Upper lobe of right lung (tissue), 1 donor: ENCODE measurements at regions not wholly inside any gene's neighbourhood (a gene's known extent, or its start where the extent isn't known, plus 50 kb on each side); places are given as distances from the start of the nearest gene placed in this dataset.
A peak's percentile ranks its signal among the peaks of the same experiment; 100 is the strongest.

Source experiments
- ATAC-seq: fragments of 200-7000 bp; cut with Tn5 transposase; one replicate; pipeline ENCODE4 v1.9.1; 2020; ENCODE audit warnings: mild to moderate bottlenecking, moderate library complexity
- DNase-seq: peaks from one replicate; pipeline ENCODE4 v3.0.0-alpha.2; 2020
- H3K27ac ChIP-seq: fragments of 200-600 bp; one replicate; pipeline ENCODE4 v1.8.0; 2022
- H3K27me3 ChIP-seq: fragments of 200-600 bp; one replicate; pipeline ENCODE4 v1.8.0; 2022; ENCODE audit warnings: mild to moderate bottlenecking
- H3K36me3 ChIP-seq: fragments of 200-600 bp; one replicate; pipeline ENCODE4 v1.8.0; 2022
- H3K4me1 ChIP-seq: fragments of 200-600 bp; one replicate; pipeline ENCODE4 v1.8.0; 2022
- H3K4me3 ChIP-seq: fragments of 200-600 bp; one replicate; pipeline ENCODE4 v1.8.0; 2022; ENCODE audit warnings: mild to moderate bottlenecking
- H3K9me3 ChIP-seq: fragments of 200-600 bp; one replicate; pipeline ENCODE4 v1.8.0; 2022
- CTCF ChIP-seq: fragments of 200-600 bp; IDR thresholded peaks from one replicate; pipeline ENCODE4 v1.8.0; 2022; ENCODE audit warnings: antibody characterized with exemption
- intact Hi-C: fragments of 100-400 bp; cut with DNase I; formaldehyde crosslinking; loops from one replicate; pipeline ENCODE4 v1.11.0; 2022
- donor health status: DM: no; HTN: yes; CAD: no; lungs with severe emphysema.

GRCh38 chr19:32199501-32200040 is 145.8 kb upstream of the ZNF507 start:
- Histone ChIP-seq H3K4me3 (no peak overlapping the region), H3K4me1 (no peaks in the 10 kb centered on the region), H3K27me3 (no peaks in the 10 kb centered on the region), H3K9me3 (no peaks in the 10 kb centered on the region), H3K36me3 (no peaks in the 10 kb centered on the region), H3K27ac (no peak overlapping the region)
- intact Hi-C loops = no loop called here
- DNase-seq = no peak
- ATAC-seq = no peak
- no peak for TF ChIP-seq CTCF

- intact Hi-C loops = no loop called here
Measured at GRCh38 chr19:32200312-32201038, 144.9 kb upstream of the ZNF507 start.

GRCh38 chr19:32201211-32201610 is 144.2 kb upstream of the ZNF507 start:
- H3K27me3 ChIP-seq = no peaks in the 10 kb centered on the region
- no peak overlapping the region for H3K27ac ChIP-seq
- no peaks in the 10 kb centered on the region for H3K36me3 ChIP-seq
- H3K4me1 ChIP-seq = no peaks in the 10 kb centered on the region
- intact Hi-C loops = no loop called here
- H3K9me3 ChIP-seq = no peaks in the 10 kb centered on the region
- no peak overlapping the region for H3K4me3 ChIP-seq
- ATAC-seq = no peak
- no peak for DNase-seq
- TF ChIP-seq CTCF = no peak

More at GRCh38 chr19:32200312-32201038, 144.9 kb upstream of the ZNF507 start:
- no peaks in the 10 kb centered on the region for H3K36me3 ChIP-seq
- no peak overlapping the region for H3K4me3 ChIP-seq
- DNase-seq (no peak), ATAC-seq (no peak)
- H3K9me3 ChIP-seq = no peaks in the 10 kb centered on the region
- no peak for TF ChIP-seq CTCF
- no peaks in the 10 kb centered on the region for H3K27me3 ChIP-seq
- H3K27ac ChIP-seq = no peak overlapping the region
- H3K4me1 ChIP-seq = no peaks in the 10 kb centered on the region

- Histone ChIP-seq H3K9me3 (no peaks in the 10 kb centered on the region), H3K27ac (no peak overlapping the region), H3K36me3 (no peaks in the 10 kb centered on the region), H3K4me1 (no peaks in the 10 kb centered on the region), H3K4me3 (no peak overlapping the region), H3K27me3 (no peaks in the 10 kb centered on the region)
- DNase-seq (no peak), ATAC-seq (no peak)
- intact Hi-C loops = no loop called here
- no peak for TF ChIP-seq CTCF
Measured at GRCh38 chr19:32201636-32202051, 143.8 kb upstream of the ZNF507 start.

GRCh38 chr19:32202244-32202643 is 143.2 kb upstream of the ZNF507 start:
- Histone ChIP-seq H3K36me3 (no peaks in the 10 kb centered on the region), H3K27ac (no peak overlapping the region), H3K4me1 (no peaks in the 10 kb centered on the region), H3K4me3 (no peak overlapping the region), H3K9me3 (no peaks in the 10 kb centered on the region), H3K27me3 (no peaks in the 10 kb centered on the region)
- DNase-seq = peak; percentile 44
- no peak for ATAC-seq
- intact Hi-C loops = no loop called here
- TF ChIP-seq CTCF = no peak
